ENCODE measurements at regions not wholly inside any gene's neighbourhood (a gene's known extent, or its start where the extent isn't known, plus 50 kb on each side); places are given as distances from the start of the nearest gene placed in this dataset.

DNA sequence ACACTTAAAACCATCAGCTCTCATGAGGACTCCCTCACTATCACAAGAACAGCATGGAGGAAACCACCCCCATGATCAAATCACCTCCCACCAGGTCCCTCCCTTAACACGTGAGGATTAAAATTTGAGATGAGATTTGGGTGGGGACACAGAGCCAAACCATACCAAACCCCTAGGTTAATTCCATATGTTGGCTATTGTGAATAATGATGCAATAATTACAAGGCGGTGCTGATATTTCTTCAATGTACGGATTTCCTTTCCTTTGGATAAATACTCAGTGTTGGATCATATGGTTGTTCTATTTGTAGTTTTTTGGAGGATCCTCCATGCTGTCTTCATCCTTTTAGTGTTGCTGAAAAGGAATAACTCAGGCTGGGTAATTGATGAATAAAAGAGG is 652.1 kb upstream of the PKDCC start:
- FAIRE-seq, result no peak
- no peak overlapping the region for H3K27ac ChIP-seq (ENCODE audit: low read depth in 1 of 3, low read length in 2 of 3)
- no peaks in the 10 kb centered on the region for H3K4me1 ChIP-seq (ENCODE audit: control insufficient read depth in 3 of 3, insufficient read depth in 2 of 3, low read depth in 1 of 3, low read length in 2 of 3)
- no peak for DNase-seq
- H3K4me3 ChIP-seq (ENCODE audit: low read depth in 1 of 3, low read length in 3 of 3), result no peak overlapping the region
- no peaks in the 10 kb centered on the region for H3K36me3 ChIP-seq (ENCODE audit: control insufficient read depth in 3 of 3, insufficient read depth in 2 of 3, low read depth in 1 of 3, low read length in 3 of 3)
- WGBS, 3 donors, result 91 to 96% (median 93%) methylated on average over 3 of the region's 3 CpGs
- H3K27me3 ChIP-seq (ENCODE audit: control insufficient read depth in 3 of 3, insufficient read depth in 3 of 3, low read length in 3 of 3), result no peaks in the 10 kb centered on the region
- H3K9me3 ChIP-seq (ENCODE audit: control insufficient read depth in 2 of 2, insufficient read depth in 1 of 2, low read depth in 1 of 2, low read length in 1 of 2), result no peaks in the 10 kb centered on the region

DNA sequence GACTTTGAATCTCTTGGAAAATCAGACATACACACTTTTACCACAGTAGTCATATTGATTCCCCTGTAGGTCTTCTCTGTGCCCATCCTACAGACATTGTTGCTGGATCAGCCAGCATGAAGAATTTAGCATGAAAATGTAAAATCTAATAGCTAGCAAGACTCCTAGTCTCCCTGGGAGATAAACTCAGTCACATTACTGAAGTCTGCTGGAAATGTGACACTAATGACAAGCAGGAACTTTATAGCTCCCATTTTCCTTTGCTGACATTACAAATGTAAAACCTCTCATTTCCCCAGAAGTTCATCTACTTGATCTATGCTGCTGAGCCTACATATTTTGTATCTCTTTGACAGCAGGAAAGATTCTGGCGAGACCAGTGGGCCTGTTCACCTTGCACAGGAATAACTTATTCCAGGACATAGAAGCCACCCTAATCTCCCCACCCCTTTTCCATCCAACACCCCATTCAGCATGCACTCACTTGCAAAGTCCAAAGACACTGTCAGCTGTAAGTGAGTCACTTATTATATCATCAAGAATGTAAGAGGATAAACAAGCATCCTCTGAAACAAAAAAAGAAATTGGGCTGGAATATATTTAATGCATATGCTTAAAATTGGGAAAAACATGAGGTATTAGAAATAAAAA is 648.3 kb upstream of the PKDCC start:
- H3K9me3 ChIP-seq (ENCODE audit: control insufficient read depth in 2 of 2, insufficient read depth in 1 of 2, low read depth in 1 of 2, low read length in 1 of 2), result no peaks in the 10 kb centered on the region
- FAIRE-seq, result no peak
- 74 to 89% (median 84%) methylated on average over 1 of the region's 1 CpG for WGBS, 3 donors

DNA sequence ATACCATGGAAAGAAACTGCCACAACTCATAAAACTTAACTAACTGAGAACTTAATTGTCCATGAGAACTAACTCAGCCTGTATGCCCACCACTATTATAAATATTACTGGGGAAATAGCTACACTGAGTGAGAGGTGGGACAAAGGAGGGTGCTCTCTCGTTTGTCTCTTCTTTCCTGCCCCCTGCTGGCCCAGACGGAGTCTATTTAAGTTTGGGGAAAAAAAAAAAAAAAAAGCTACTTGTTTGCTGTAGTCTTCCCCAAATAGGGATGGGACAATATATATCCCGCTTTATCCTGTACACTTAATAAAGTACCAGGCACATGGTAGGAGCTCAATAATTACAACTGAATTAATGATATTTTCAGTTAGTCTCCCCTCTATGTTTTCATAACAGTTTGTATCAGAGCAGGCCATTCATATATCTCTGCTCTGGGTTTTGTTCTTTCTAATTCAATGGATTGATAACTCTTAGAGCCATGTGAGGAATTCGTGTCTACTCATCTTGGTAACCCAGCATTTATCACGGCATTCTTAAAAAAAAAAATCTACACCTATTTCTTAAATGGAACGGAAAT is 647.6 kb upstream of the PKDCC start:
- H3K27me3 ChIP-seq (ENCODE audit: control insufficient read depth in 3 of 3, insufficient read depth in 3 of 3, low read length in 3 of 3), result no peaks in the 10 kb centered on the region
- H3K4me3 ChIP-seq (ENCODE audit: low read depth in 1 of 3, low read length in 3 of 3), result no peak overlapping the region
- no peaks in the 10 kb centered on the region for H3K9me3 ChIP-seq (ENCODE audit: control insufficient read depth in 2 of 2, insufficient read depth in 1 of 2, low read depth in 1 of 2, low read length in 1 of 2)
- H3K4me1 ChIP-seq (ENCODE audit: control insufficient read depth in 3 of 3, insufficient read depth in 2 of 3, low read depth in 1 of 3, low read length in 2 of 3), result no peaks in the 10 kb centered on the region
- no peak overlapping the region for H3K27ac ChIP-seq (ENCODE audit: low read depth in 1 of 3, low read length in 2 of 3)
- FAIRE-seq (no peak), DNase-seq (no peak)
- 36 to 48% (median 42%) methylated on average over 6 of the region's 6 CpGs for WGBS, 3 donors
- no peaks in the 10 kb centered on the region for H3K36me3 ChIP-seq (ENCODE audit: control insufficient read depth in 3 of 3, insufficient read depth in 2 of 3, low read depth in 1 of 3, low read length in 3 of 3)

More for the DNA sequence above, 648.3 kb upstream of the PKDCC start:
- H3K27me3 ChIP-seq (ENCODE audit: control insufficient read depth in 3 of 3, insufficient read depth in 3 of 3, low read length in 3 of 3), result no peaks in the 10 kb centered on the region
- no peak for DNase-seq
- no peaks in the 10 kb centered on the region for H3K4me1 ChIP-seq (ENCODE audit: control insufficient read depth in 3 of 3, insufficient read depth in 2 of 3, low read depth in 1 of 3, low read length in 2 of 3)
- no peak overlapping the region for H3K27ac ChIP-seq (ENCODE audit: low read depth in 1 of 3, low read length in 2 of 3)
- no peak overlapping the region for H3K4me3 ChIP-seq (ENCODE audit: low read depth in 1 of 3, low read length in 3 of 3)
- no peaks in the 10 kb centered on the region for H3K36me3 ChIP-seq (ENCODE audit: control insufficient read depth in 3 of 3, insufficient read depth in 2 of 3, low read depth in 1 of 3, low read length in 3 of 3)

- H3K27me3 ChIP-seq (ENCODE audit: control insufficient read depth in 3 of 3, insufficient read depth in 3 of 3, low read length in 3 of 3), result no peaks in the 10 kb centered on the region
- H3K4me3 ChIP-seq (ENCODE audit: low read depth in 1 of 3, low read length in 3 of 3), result no peak overlapping the region
- H3K9me3 ChIP-seq (ENCODE audit: control insufficient read depth in 2 of 2, insufficient read depth in 1 of 2, low read depth in 1 of 2, low read length in 1 of 2), result no peaks in the 10 kb centered on the region
- 46 to 67% (median 67%) methylated on average over 2 of the region's 2 CpGs for WGBS, 3 donors
- H3K4me1 ChIP-seq (ENCODE audit: control insufficient read depth in 3 of 3, insufficient read depth in 2 of 3, low read depth in 1 of 3, low read length in 2 of 3), result no peaks in the 10 kb centered on the region
- H3K27ac ChIP-seq (ENCODE audit: low read depth in 1 of 3, low read length in 2 of 3), result no peak overlapping the region
- H3K36me3 ChIP-seq (ENCODE audit: control insufficient read depth in 3 of 3, insufficient read depth in 2 of 3, low read depth in 1 of 3, low read length in 3 of 3), result no peaks in the 10 kb centered on the region
- FAIRE-seq, result no peak
- no peak for DNase-seq
Measured at GRCh38 chr2:41405441-41405840, 642.4 kb upstream of the PKDCC start.

DNA sequence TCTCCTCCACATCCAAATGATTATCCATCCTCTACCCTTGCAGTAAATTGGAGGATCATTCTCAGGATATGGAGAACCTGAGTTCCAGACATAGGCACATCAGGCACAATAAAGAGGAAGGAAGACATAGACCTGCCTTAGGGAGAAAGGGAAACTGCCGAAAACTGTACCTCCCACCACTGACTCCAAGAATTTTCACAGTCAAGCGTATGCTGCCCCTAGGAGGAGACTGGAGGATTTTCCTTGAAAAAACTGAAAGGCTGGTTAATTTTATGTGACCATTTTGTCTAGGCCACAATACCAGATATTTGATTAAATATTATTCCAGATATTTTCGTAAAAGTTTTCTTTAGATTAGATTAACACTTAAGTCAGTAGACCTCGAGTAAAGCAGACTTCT is 638.5 kb upstream of the PKDCC start:
- 54 to 75% (median 73%) methylated on average over 4 of the region's 4 CpGs for WGBS, 3 donors
- FAIRE-seq, result no peak
- no peaks in the 10 kb centered on the region for H3K36me3 ChIP-seq (ENCODE audit: control insufficient read depth in 3 of 3, insufficient read depth in 2 of 3, low read depth in 1 of 3, low read length in 3 of 3)

GRCh38 chr2:41410011-41410410 is 637.8 kb upstream of the PKDCC start:
- Histone ChIP-seq H3K4me1 (ENCODE audit: control insufficient read depth in 3 of 3, insufficient read depth in 2 of 3, low read depth in 1 of 3, low read length in 2 of 3) (no peaks in the 10 kb centered on the region), H3K9me3 (ENCODE audit: control insufficient read depth in 2 of 2, insufficient read depth in 1 of 2, low read depth in 1 of 2, low read length in 1 of 2) (no peaks in the 10 kb centered on the region), H3K27ac (ENCODE audit: low read depth in 1 of 3, low read length in 2 of 3) (no peak overlapping the region), H3K27me3 (ENCODE audit: control insufficient read depth in 3 of 3, insufficient read depth in 3 of 3, low read length in 3 of 3) (no peaks in the 10 kb centered on the region), H3K36me3 (ENCODE audit: control insufficient read depth in 3 of 3, insufficient read depth in 2 of 3, low read depth in 1 of 3, low read length in 3 of 3) (no peaks in the 10 kb centered on the region), H3K4me3 (ENCODE audit: low read depth in 1 of 3, low read length in 3 of 3) (no peak overlapping the region)
- FAIRE-seq (no peak), DNase-seq (no peak)
- 76 to 87% (median 79%) methylated on average over 3 of the region's 3 CpGs for WGBS, 3 donors

More for the DNA sequence above, 638.5 kb upstream of the PKDCC start:
- Histone ChIP-seq H3K9me3 (ENCODE audit: control insufficient read depth in 2 of 2, insufficient read depth in 1 of 2, low read depth in 1 of 2, low read length in 1 of 2) (no peaks in the 10 kb centered on the region), H3K27me3 (ENCODE audit: control insufficient read depth in 3 of 3, insufficient read depth in 3 of 3, low read length in 3 of 3) (no peaks in the 10 kb centered on the region), H3K4me3 (ENCODE audit: low read depth in 1 of 3, low read length in 3 of 3) (no peak overlapping the region), H3K4me1 (ENCODE audit: control insufficient read depth in 3 of 3, insufficient read depth in 2 of 3, low read depth in 1 of 3, low read length in 2 of 3) (no peaks in the 10 kb centered on the region), H3K27ac (ENCODE audit: low read depth in 1 of 3, low read length in 2 of 3) (no peak overlapping the region)
- no peak for DNase-seq

DNA sequence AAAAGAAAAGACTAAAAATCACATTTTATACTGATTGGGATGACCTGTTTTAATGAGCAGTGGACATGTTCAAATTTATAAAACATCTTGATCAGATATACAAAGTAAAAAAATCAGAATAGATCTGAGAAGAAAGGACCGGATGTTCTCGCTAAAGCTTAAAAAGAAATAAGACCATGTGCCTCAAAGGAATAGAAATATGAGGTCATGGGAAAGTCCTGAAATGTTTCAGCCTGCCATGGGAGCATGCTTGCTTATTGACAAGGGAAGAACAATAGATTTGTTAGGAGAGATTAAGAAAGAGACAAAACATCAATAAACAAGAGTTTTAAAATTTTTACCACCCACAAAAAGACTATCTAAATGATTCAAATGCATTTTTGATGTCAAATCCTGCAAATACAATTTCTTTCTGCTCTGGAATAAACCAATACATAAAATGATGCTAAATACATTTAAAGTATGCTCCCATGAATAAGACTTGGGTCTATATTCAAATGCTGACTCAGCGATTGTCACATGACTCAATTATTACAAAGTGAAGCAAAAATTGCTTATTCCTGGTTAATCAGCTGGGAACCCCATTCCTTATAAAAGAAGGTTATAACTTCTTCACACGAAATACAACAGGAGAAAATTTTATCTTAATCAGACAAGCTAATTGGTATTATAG is 633.9 kb upstream of the PKDCC start:
- Histone ChIP-seq H3K4me3 (ENCODE audit: low read depth in 1 of 3, low read length in 3 of 3) (no peak overlapping the region), H3K27me3 (ENCODE audit: control insufficient read depth in 3 of 3, insufficient read depth in 3 of 3, low read length in 3 of 3) (no peaks in the 10 kb centered on the region), H3K36me3 (ENCODE audit: control insufficient read depth in 3 of 3, insufficient read depth in 2 of 3, low read depth in 1 of 3, low read length in 3 of 3) (no peaks in the 10 kb centered on the region), H3K27ac (ENCODE audit: low read depth in 1 of 3, low read length in 2 of 3) (no peak overlapping the region), H3K9me3 (ENCODE audit: control insufficient read depth in 2 of 2, insufficient read depth in 1 of 2, low read depth in 1 of 2, low read length in 1 of 2) (no peaks in the 10 kb centered on the region), H3K4me1 (ENCODE audit: control insufficient read depth in 3 of 3, insufficient read depth in 2 of 3, low read depth in 1 of 3, low read length in 2 of 3) (no peaks in the 10 kb centered on the region)
- DNase-seq (no peak), FAIRE-seq (no peak)
- 60 to 66% (median 60%) methylated on average over 4 of the region's 4 CpGs for WGBS, 3 donors

DNA sequence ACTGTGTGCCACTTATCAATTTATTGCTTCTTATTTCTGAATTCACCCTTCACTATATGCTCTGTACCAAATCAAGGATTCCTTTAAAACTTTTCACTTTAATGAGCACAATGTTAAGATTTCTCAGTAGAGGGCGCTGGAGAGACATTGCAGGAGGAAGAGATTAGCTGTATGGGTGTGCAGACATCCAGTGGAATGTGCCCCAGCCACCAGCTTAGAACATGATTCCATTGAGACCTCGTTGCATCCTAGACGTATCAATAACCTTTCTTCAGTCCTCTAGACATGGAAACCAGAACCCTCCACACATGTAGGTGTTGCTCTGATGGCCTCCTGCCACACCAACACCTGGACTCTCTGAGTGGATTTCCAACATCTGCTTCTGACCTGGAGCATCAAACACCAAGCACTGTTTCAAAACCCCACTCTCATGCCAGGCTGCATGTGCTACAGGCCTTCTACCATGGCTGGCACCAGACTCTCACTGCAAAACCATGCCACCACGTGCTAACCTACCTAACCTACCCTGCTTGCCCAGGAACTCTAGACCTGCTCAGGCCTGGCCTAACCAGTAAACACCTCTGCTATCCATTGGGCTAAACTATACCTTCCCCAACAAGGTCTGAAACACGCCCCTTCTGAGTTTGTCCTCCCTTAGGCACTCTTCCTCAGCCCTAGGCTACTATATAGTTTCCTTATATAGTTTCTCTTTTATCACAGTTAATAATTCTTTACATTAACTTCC is 633.2 kb upstream of the PKDCC start:
- no peak for FAIRE-seq
- 41 to 65% (median 48%) methylated on average over 5 of the region's 5 CpGs for WGBS, 3 donors
- H3K27ac ChIP-seq (ENCODE audit: low read depth in 1 of 3, low read length in 2 of 3), result no peak overlapping the region
- no peak overlapping the region for H3K4me3 ChIP-seq (ENCODE audit: low read depth in 1 of 3, low read length in 3 of 3)
- H3K4me1 ChIP-seq (ENCODE audit: control insufficient read depth in 3 of 3, insufficient read depth in 2 of 3, low read depth in 1 of 3, low read length in 2 of 3), result no peaks in the 10 kb centered on the region
- no peaks in the 10 kb centered on the region for H3K36me3 ChIP-seq (ENCODE audit: control insufficient read depth in 3 of 3, insufficient read depth in 2 of 3, low read depth in 1 of 3, low read length in 3 of 3)
- no peaks in the 10 kb centered on the region for H3K27me3 ChIP-seq (ENCODE audit: control insufficient read depth in 3 of 3, insufficient read depth in 3 of 3, low read length in 3 of 3)
- no peaks in the 10 kb centered on the region for H3K9me3 ChIP-seq (ENCODE audit: control insufficient read depth in 2 of 2, insufficient read depth in 1 of 2, low read depth in 1 of 2, low read length in 1 of 2)
- DNase-seq, result peak; percentile 21 to 25
